ENCODE measurements at regions not wholly inside any gene's neighbourhood (a gene's known extent, or its start where the extent isn't known, plus 50 kb on each side); places are given as distances from the start of the nearest gene placed in this dataset.
"Not testable (repeated sequence)": the region's sequence is repeated elsewhere in the genome, so short reads cannot be mapped to it uniquely, and the experiment has no call there.

- CTCF ChIA-PET, result no interaction called here
- POLR2A ChIA-PET, result no interaction called here
- TF ChIP-seq CTCF (IDR thresholded peaks at IDR 0.05; ENCODE audit: control extremely low read depth, extremely low read depth, low read depth, missing control alignments), result no peak
- no peak for DNase-seq (ENCODE audit: extremely low spot score)
These were observed 127.9 kb downstream of the COPRS start for GRCh38 chr17:31731118-31731517.

- ChIA-PET CTCF (interaction anchor here (1.1 kb wide), 1 partner anchor 45 kb away, joined by 3 read pairs; no protein-coding TSS in a partner anchor), POLR2A (no interaction called here)
- no peak for TF ChIP-seq CTCF (IDR thresholded peaks at IDR 0.05; ENCODE audit: control extremely low read depth, extremely low read depth, low read depth, missing control alignments)
- no peak for DNase-seq (ENCODE audit: extremely low spot score)
These were observed 132.0 kb downstream of the COPRS start for GRCh38 chr17:31726980-31727427.

- ChIA-PET CTCF (interaction anchor here (0.6 kb wide), 1 partner anchor 22 kb away, joined by 3 read pairs; no protein-coding TSS in a partner anchor), POLR2A (no interaction called here)
- DNase-seq (ENCODE audit: extremely low spot score), result no peak
- no peak for TF ChIP-seq CTCF (IDR thresholded peaks at IDR 0.05; ENCODE audit: control extremely low read depth, extremely low read depth, low read depth, missing control alignments)
These were observed 134.4 kb downstream of the COPRS start for GRCh38 chr17:31724619-31725018.

- ChIA-PET POLR2A (no interaction called here), CTCF (interaction anchor here (0.6 kb wide), 1 partner anchor 23 kb away, joined by 3 read pairs; no protein-coding TSS in a partner anchor)
- no peak for TF ChIP-seq CTCF (IDR thresholded peaks at IDR 0.05; ENCODE audit: control extremely low read depth, extremely low read depth, low read depth, missing control alignments)
- DNase-seq (ENCODE audit: extremely low spot score), result no peak
These were observed 135.0 kb downstream of the COPRS start for GRCh38 chr17:31724026-31724425.

GRCh38 chr17:31722251-31723056 lies 136.6 kb downstream of the COPRS start:
- ChIA-PET POLR2A (no interaction called here), CTCF (no interaction called here)
- no peak for TF ChIP-seq CTCF (IDR thresholded peaks at IDR 0.05; ENCODE audit: control extremely low read depth, extremely low read depth, low read depth, missing control alignments)
- no peak for DNase-seq (ENCODE audit: extremely low spot score)

GRCh38 chr17:31721291-31722025 lies 137.6 kb downstream of the COPRS start:
- CTCF ChIA-PET, result no interaction called here
- TF ChIP-seq CTCF (IDR thresholded peaks at IDR 0.05; ENCODE audit: control extremely low read depth, extremely low read depth, low read depth, missing control alignments), result no peak
- POLR2A ChIA-PET, result no interaction called here
- DNase-seq (ENCODE audit: extremely low spot score), result no peak

- CTCF ChIA-PET; POLR2A ChIA-PET; DNase-seq (ENCODE audit: extremely low spot score): not testable (repeated sequence)
These were observed 141.8 kb downstream of the COPRS start for GRCh38 chr17:31717251-31717650.

All from GM10248 (cell line).